OCI-LY1 (cell line): ENCODE measurements at regions not wholly inside any gene's neighbourhood (a gene's known extent, or its start where the extent isn't known, plus 50 kb on each side); places are given as distances from the start of the nearest gene placed in this dataset.

Experiments
- H2AFZ ChIP-seq: fragments of 200-600 bp; sonication (generic), shearing (Covaris generic); 2 replicates; pipeline ENCODE4 v1.6.0; 2014; ENCODE audit warnings: antibody characterized with exemption, mild to moderate bottlenecking, low read length
- H3F3A ChIP-seq: fragments of 200-600 bp; sonication (generic), shearing (Covaris generic); 2 replicates; pipeline ENCODE4 v1.6.0; 2014; ENCODE audit warnings: mild to moderate bottlenecking, antibody characterized with exemption, low read length, moderate library complexity; ENCODE audit not compliant: insufficient read depth
- H3K27ac ChIP-seq: fragments of 200-600 bp; sonication (generic); 2 replicates; pipeline ENCODE4 v1.5.1; 2014; ENCODE audit warnings: low read length, mixed run types, mild to moderate bottlenecking, low read depth; ENCODE audit not compliant: poor library complexity, severe bottlenecking
- H3K27me3 ChIP-seq: fragments of 200-600 bp; sonication (generic); 2 replicates; pipeline ENCODE4 v1.6.0; 2014; ENCODE audit warnings: antibody characterized with exemption, mild to moderate bottlenecking, low read length, moderate library complexity; ENCODE audit not compliant: insufficient read depth
- H3K36me3 ChIP-seq: fragments of 200-600 bp; sonication (generic); 2 replicates; pipeline ENCODE4 v1.6.1; 2014; ENCODE audit warnings: mild to moderate bottlenecking, antibody characterized with exemption, low read length, moderate library complexity, mixed read lengths; ENCODE audit not compliant: insufficient read depth
- H3K4me1 ChIP-seq: fragments of 200-600 bp; sonication (generic); 2 replicates; pipeline ENCODE4 v1.5.1; 2014; ENCODE audit warnings: mild to moderate bottlenecking, low read length, moderate library complexity; ENCODE audit not compliant: insufficient read depth, severe bottlenecking
- H3K4me2 ChIP-seq: fragments of 200-600 bp; sonication (generic), shearing (Covaris generic); 2 replicates; pipeline ENCODE4 v1.6.1; 2014; ENCODE audit warnings: low read length
- H3K4me3 ChIP-seq: fragments of 200-600 bp; sonication (generic); 2 replicates; pipeline ENCODE4 v1.5.1; 2014; ENCODE audit warnings: low read length, low read depth, mild to moderate bottlenecking, mixed read lengths; ENCODE audit not compliant: poor library complexity, severe bottlenecking
- H3K79me2 ChIP-seq: fragments of 200-600 bp; shearing (Covaris generic); 2 replicates; pipeline ENCODE4 v1.6.1; 2016; ENCODE audit warnings: mixed run types, low read length, mixed read lengths; ENCODE audit not compliant: insufficient read depth
- H3K9ac ChIP-seq: fragments of 200-600 bp; sonication (generic), shearing (Covaris generic); 2 replicates; pipeline ENCODE4 v1.6.1; 2014; ENCODE audit warnings: mild to moderate bottlenecking, low read length, mixed read lengths
- H3K9me2 ChIP-seq: fragments of 200-600 bp; sonication (generic), shearing (Covaris generic); 2 replicates; pipeline ENCODE4 v1.6.1; 2014; ENCODE audit warnings: low read depth, mild to moderate bottlenecking, low read length, mixed read lengths
- H3K9me3 ChIP-seq: fragments of 200-600 bp; shearing (Covaris generic); 2 replicates; pipeline ENCODE4 v1.6.1; 2014; ENCODE audit warnings: low read length, mixed read lengths
- H4K20me1 ChIP-seq: fragments of 200-600 bp; sonication (generic), shearing (Covaris generic); 2 replicates; pipeline ENCODE4 v1.6.0; 2016; ENCODE audit warnings: mild to moderate bottlenecking, low read length; ENCODE audit not compliant: insufficient read depth
- EZH2 ChIP-seq: fragments of 200-600 bp; sonication (generic), shearing (Covaris generic); IDR thresholded peaks from 2 replicates; pipeline ENCODE4 v1.8.0; 2017; ENCODE audit warnings: borderline replicate concordance, mixed run types, mild to moderate bottlenecking, antibody characterized with exemption, low read length, moderate library complexity, mixed read lengths
- TF ChIP-seq, protein P1 (sequence below): fragments of 200-600 bp; sonication (generic), shearing (Covaris generic); IDR thresholded peaks from 2 replicates; pipeline ENCODE4 v1.5.1; 2017; ENCODE audit warnings: mild to moderate bottlenecking, antibody characterized with exemption, low read length, moderate library complexity, mixed read lengths

DNA sequence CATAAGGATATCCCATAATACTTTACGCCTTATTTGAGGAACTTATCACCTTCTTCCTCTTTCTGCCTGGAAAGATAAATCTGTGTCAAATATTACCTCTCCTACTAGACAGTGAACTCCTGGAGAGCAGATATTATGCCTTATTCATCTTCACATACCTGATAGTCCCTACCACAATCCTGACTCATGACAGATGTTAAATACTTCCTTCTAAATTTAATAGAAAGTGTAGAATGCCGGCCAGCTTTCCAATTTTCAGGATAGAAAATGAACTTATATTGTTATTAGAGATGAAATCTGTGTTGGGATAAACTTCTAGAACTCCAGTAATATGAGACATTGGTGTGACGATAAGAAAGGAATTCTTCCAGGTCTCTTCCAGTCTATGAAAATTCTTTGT, 89.0 kb downstream of the GCNT4 start:
- Histone ChIP-seq H3K4me1 (no peaks in the 10 kb centered on the region), H3K9me3 (no peaks in the 10 kb centered on the region), H2AFZ (no peak overlapping the region), H3K9ac (no peak overlapping the region), H3K79me2 (no peaks in the 10 kb centered on the region), H4K20me1 (no peaks in the 10 kb centered on the region), H3K27me3 (no peaks in the 10 kb centered on the region), H3F3A (no peaks in the 10 kb centered on the region), H3K36me3 (no peaks in the 10 kb centered on the region), H3K4me3 (no peak overlapping the region), H3K9me2 (no peaks in the 10 kb centered on the region), H3K4me2 (no peak overlapping the region), H3K27ac (no peak overlapping the region)
- TF ChIP-seq EZH2, result no peak
- TF ChIP-seq, protein P1, sequence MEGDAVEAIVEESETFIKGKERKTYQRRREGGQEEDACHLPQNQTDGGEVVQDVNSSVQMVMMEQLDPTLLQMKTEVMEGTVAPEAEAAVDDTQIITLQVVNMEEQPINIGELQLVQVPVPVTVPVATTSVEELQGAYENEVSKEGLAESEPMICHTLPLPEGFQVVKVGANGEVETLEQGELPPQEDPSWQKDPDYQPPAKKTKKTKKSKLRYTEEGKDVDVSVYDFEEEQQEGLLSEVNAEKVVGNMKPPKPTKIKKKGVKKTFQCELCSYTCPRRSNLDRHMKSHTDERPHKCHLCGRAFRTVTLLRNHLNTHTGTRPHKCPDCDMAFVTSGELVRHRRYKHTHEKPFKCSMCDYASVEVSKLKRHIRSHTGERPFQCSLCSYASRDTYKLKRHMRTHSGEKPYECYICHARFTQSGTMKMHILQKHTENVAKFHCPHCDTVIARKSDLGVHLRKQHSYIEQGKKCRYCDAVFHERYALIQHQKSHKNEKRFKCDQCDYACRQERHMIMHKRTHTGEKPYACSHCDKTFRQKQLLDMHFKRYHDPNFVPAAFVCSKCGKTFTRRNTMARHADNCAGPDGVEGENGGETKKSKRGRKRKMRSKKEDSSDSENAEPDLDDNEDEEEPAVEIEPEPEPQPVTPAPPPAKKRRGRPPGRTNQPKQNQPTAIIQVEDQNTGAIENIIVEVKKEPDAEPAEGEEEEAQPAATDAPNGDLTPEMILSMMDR, result no peak

DNA sequence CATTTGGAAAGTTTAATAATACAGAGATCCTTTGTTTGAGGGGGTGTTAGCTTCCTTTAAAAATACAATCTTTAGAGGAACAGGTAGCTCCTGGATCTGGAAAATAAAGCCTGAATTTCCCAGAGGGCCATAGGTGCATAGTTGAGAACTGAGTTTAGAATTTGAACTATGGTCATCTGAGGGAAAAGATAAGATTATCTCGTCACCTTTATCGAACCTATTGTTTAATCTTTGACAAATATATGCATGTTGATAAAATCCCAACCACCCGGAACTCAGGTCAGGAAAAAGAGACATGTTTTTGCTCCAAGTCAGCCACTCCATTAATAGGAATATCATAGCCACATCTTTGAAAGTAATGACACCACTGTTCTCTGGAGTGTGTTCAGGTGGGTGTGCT, 91.7 kb upstream of the FAM169A start:
- H4K20me1 ChIP-seq, result no peaks in the 10 kb centered on the region
- no peaks in the 10 kb centered on the region for H3F3A ChIP-seq
- no peak overlapping the region for H3K27ac ChIP-seq
- no peaks in the 10 kb centered on the region for H3K27me3 ChIP-seq
- H2AFZ ChIP-seq, result no peak overlapping the region
- no peaks in the 10 kb centered on the region for H3K9me2 ChIP-seq
- no peak for TF ChIP-seq EZH2
- TF ChIP-seq, protein P1, result no peak
- H3K4me2 ChIP-seq, result no peak overlapping the region
- H3K79me2 ChIP-seq, result no peaks in the 10 kb centered on the region
- H3K36me3 ChIP-seq, result no peaks in the 10 kb centered on the region
- H3K4me3 ChIP-seq, result no peak overlapping the region
- H3K9ac ChIP-seq, result no peak overlapping the region
- H3K4me1 ChIP-seq, result no peaks in the 10 kb centered on the region
- no peaks in the 10 kb centered on the region for H3K9me3 ChIP-seq

DNA sequence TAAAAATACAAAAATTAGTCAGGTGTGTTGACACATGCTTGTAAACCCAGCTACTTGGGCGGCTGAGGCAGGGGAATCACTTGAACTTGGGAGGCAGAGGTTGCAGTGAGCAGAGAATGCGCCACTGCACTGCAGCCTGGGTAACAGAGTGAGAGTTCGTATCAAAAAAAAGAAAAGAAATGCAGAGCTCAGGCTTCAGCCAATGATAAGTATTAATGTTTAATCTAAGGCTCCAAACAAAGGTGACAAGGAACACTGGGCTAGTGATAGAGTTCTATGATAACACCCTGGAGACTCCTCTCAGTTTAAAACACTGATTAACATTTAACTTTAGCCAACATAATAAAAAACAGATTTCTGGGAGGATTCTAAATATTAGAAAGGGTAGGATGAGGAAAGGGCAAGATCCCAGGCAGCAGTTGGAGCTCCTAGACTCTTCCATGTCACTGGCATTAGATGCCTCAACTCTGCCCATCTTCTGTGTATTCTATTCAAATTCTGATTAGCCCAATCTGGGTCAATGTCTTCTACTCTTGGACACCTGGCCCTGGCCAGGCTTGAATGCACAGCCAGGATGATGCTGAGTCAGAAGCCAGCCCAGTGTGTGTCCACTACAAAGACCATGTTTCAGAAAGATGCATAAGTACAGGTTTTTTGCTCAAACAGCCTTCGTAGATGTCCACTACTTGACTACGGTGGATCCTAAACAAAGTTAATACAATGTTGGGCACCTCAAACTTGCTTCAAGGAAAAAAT, 91.0 kb upstream of the FAM169A start:
- H3K27ac ChIP-seq, result no peak overlapping the region
- H2AFZ ChIP-seq, result no peak overlapping the region
- H3K4me2 ChIP-seq, result no peak overlapping the region
- no peaks in the 10 kb centered on the region for H3K36me3 ChIP-seq
- no peaks in the 10 kb centered on the region for H3F3A ChIP-seq
- no peaks in the 10 kb centered on the region for H3K9me3 ChIP-seq
- no peak overlapping the region for H3K9ac ChIP-seq
- H3K27me3 ChIP-seq, result no peaks in the 10 kb centered on the region
- TF ChIP-seq, protein P1, result no peak
- TF ChIP-seq EZH2, result no peak
- no peak overlapping the region for H3K4me3 ChIP-seq
- no peaks in the 10 kb centered on the region for H4K20me1 ChIP-seq
- no peaks in the 10 kb centered on the region for H3K9me2 ChIP-seq
- no peaks in the 10 kb centered on the region for H3K4me1 ChIP-seq
- H3K79me2 ChIP-seq, result no peaks in the 10 kb centered on the region
